ENCODE measurements at regions not wholly inside any gene's neighbourhood (a gene's known extent, or its start where the extent isn't known, plus 50 kb on each side); places are given as distances from the start of the nearest gene placed in this dataset.

DNA sequence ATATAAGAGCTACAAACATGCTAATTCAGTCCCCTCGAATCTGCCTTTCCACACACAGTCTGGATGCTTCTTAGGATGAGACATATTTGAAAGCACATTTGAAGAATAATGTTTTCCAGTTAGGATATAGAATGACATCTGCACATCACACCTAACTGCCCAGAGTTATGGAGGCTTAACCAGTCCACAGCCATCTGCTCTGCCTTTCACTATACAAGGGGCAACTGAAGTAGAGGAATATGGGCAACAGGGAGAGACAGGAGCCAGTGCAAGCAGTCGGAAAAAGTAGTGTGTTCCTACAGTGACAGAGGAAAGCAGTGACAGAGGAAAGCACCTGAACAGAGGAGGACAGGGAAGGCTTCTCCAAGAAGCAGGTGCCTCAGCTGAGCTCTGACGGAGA is 79.0 kb upstream of the CLDN18 start:
- TF ChIP-seq, protein P1, sequence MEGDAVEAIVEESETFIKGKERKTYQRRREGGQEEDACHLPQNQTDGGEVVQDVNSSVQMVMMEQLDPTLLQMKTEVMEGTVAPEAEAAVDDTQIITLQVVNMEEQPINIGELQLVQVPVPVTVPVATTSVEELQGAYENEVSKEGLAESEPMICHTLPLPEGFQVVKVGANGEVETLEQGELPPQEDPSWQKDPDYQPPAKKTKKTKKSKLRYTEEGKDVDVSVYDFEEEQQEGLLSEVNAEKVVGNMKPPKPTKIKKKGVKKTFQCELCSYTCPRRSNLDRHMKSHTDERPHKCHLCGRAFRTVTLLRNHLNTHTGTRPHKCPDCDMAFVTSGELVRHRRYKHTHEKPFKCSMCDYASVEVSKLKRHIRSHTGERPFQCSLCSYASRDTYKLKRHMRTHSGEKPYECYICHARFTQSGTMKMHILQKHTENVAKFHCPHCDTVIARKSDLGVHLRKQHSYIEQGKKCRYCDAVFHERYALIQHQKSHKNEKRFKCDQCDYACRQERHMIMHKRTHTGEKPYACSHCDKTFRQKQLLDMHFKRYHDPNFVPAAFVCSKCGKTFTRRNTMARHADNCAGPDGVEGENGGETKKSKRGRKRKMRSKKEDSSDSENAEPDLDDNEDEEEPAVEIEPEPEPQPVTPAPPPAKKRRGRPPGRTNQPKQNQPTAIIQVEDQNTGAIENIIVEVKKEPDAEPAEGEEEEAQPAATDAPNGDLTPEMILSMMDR (conservative IDR thresholded peaks at IDR 0.05 in 1 of 2, IDR thresholded peaks at IDR 0.05 in 1 of 2; ENCODE audit: low read depth in 1 of 2, low read length in 2 of 2), result no peak
- TF ChIP-seq EZH2 (IDR thresholded peaks at IDR 0.05; ENCODE audit: low read length, missing control alignments), result no peak

All from fibroblast of lung (primary cell).